ENCODE measurements at regions not wholly inside any gene's neighbourhood (a gene's known extent, or its start where the extent isn't known, plus 50 kb on each side); places are given as distances from the start of the nearest gene placed in this dataset.

- Mint-ChIP-seq H3K27ac (ENCODE audit: unreplicated experiment) (no peak overlapping the region), H3K4me1 (ENCODE audit: low read depth, unreplicated experiment) (peaks cover 11% of the 10 kb centered on the region), H3K9me3 (ENCODE audit: unreplicated experiment) (no peaks in the 10 kb centered on the region), H3K27me3 (ENCODE audit: insufficient read depth, unreplicated experiment) (no peaks in the 10 kb centered on the region), H3K4me3 (ENCODE audit: unreplicated experiment) (no peak overlapping the region), H3K36me3 (ENCODE audit: insufficient read depth, unreplicated experiment) (no peaks in the 10 kb centered on the region)
- H3K9me3 ChIP-seq: no peaks in the 10 kb centered on the region
- ChIA-PET POLR2A (no interaction called here), CTCF (interaction anchor here (1.4 kb wide), 1 partner anchor 158 kb away, joined by 3 read pairs; no protein-coding TSS in a partner anchor)
- TF ChIP-seq CTCF (IDR thresholded peaks at IDR 0.05; ENCODE audit: insufficient read depth in 1 of 2, low read depth in 1 of 2, low read length in 1 of 2, severe bottlenecking in 1 of 2, unreplicated experiment in 1 of 2): no peak
- H3K36me3 ChIP-seq (ENCODE audit: control insufficient read depth, insufficient read depth, low read length): no peaks in the 10 kb centered on the region
- DNase-seq: no peak
- no TSS peak for BruUV-seq (replicated peaks)
- H3K27me3 ChIP-seq (replicated peaks; ENCODE audit: control insufficient read depth, insufficient read depth, low read length): no peaks in the 10 kb centered on the region
- no peak overlapping the region for H3K4me3 ChIP-seq (ENCODE audit: low read depth, low read length)
- no peaks in the 10 kb centered on the region for H3K4me1 ChIP-seq
- intact Hi-C loops (cut with micrococcal nuclease; ENCODE audit: unreplicated experiment): no loop called here
These were observed 79.6 kb upstream of the GADL1 start for GRCh38 chr3:30974071-30974470.

GRCh38 chr3:30977592-30977991, 83.1 kb upstream of the GADL1 start:
- Histone ChIP-seq H3K27me3 (replicated peaks; ENCODE audit: control insufficient read depth, insufficient read depth, low read length) (no peaks in the 10 kb centered on the region), H3K4me3 (ENCODE audit: low read depth, low read length) (no peak overlapping the region), H3K4me1 (peaks cover 9% of the 10 kb centered on the region), H3K36me3 (ENCODE audit: control insufficient read depth, insufficient read depth, low read length) (no peaks in the 10 kb centered on the region), H3K9me3 (no peaks in the 10 kb centered on the region)
- intact Hi-C loops (cut with micrococcal nuclease; ENCODE audit: unreplicated experiment): no loop called here
- Mint-ChIP-seq H3K27ac (ENCODE audit: unreplicated experiment) (no peak overlapping the region), H3K36me3 (ENCODE audit: insufficient read depth, unreplicated experiment) (no peaks in the 10 kb centered on the region), H3K9me3 (ENCODE audit: unreplicated experiment) (no peaks in the 10 kb centered on the region), H3K4me3 (ENCODE audit: unreplicated experiment) (no peak overlapping the region), H3K27me3 (ENCODE audit: insufficient read depth, unreplicated experiment) (no peaks in the 10 kb centered on the region), H3K4me1 (ENCODE audit: low read depth, unreplicated experiment) (peaks cover 15% of the 10 kb centered on the region)
- ChIA-PET POLR2A (no interaction called here), CTCF (no interaction called here)
- BruUV-seq (replicated peaks): no TSS peak
- no peak for TF ChIP-seq CTCF (IDR thresholded peaks at IDR 0.05; ENCODE audit: insufficient read depth in 1 of 2, low read depth in 1 of 2, low read length in 1 of 2, severe bottlenecking in 1 of 2, unreplicated experiment in 1 of 2)
- no peak for DNase-seq

DNA sequence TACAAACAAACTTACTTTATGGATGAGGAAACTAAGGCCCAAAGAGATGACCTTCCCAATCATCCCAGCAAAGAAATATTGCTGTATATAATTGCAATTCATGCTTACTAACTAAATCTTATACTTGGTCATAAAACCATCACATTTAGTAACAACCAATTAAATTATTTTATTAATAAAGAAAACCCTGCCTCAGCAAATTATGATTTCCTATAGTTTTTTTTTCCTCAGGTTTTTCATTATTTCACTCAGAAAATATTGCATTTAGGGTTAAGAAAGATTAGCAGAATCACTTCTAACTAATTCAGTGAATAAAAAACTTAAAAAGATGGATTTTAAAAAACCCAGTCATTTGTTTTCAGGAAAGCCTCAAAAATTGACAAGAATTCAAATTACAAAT, 86.5 kb upstream of the GADL1 start:
- intact Hi-C loops (cut with micrococcal nuclease; ENCODE audit: unreplicated experiment): no loop called here
- Mint-ChIP-seq H3K27me3 (ENCODE audit: insufficient read depth, unreplicated experiment) (no peaks in the 10 kb centered on the region), H3K27ac (ENCODE audit: unreplicated experiment) (no peak overlapping the region), H3K4me1 (ENCODE audit: low read depth, unreplicated experiment) (peaks cover 17% of the 10 kb centered on the region), H3K4me3 (ENCODE audit: unreplicated experiment) (no peak overlapping the region), H3K9me3 (ENCODE audit: unreplicated experiment) (no peaks in the 10 kb centered on the region), H3K36me3 (ENCODE audit: insufficient read depth, unreplicated experiment) (no peaks in the 10 kb centered on the region)
- Histone ChIP-seq H3K4me1 (peaks cover 30% of the 10 kb centered on the region), H3K9me3 (no peaks in the 10 kb centered on the region), H3K27me3 (replicated peaks; ENCODE audit: control insufficient read depth, insufficient read depth, low read length) (no peaks in the 10 kb centered on the region), H3K36me3 (ENCODE audit: control insufficient read depth, insufficient read depth, low read length) (no peaks in the 10 kb centered on the region), H3K4me3 (ENCODE audit: low read depth, low read length) (no peak overlapping the region)
- POLR2A ChIA-PET: no interaction called here
- no peak for DNase-seq
- CTCF ChIA-PET: no interaction called here
- BruUV-seq (replicated peaks): no TSS peak
- TF ChIP-seq CTCF (IDR thresholded peaks at IDR 0.05; ENCODE audit: insufficient read depth in 1 of 2, low read depth in 1 of 2, low read length in 1 of 2, severe bottlenecking in 1 of 2, unreplicated experiment in 1 of 2): no peak
